ENCODE measurements at regions not wholly inside any gene's neighbourhood (a gene's known extent, or its start where the extent isn't known, plus 50 kb on each side); places are given as distances from the start of the nearest gene placed in this dataset.

DNA sequence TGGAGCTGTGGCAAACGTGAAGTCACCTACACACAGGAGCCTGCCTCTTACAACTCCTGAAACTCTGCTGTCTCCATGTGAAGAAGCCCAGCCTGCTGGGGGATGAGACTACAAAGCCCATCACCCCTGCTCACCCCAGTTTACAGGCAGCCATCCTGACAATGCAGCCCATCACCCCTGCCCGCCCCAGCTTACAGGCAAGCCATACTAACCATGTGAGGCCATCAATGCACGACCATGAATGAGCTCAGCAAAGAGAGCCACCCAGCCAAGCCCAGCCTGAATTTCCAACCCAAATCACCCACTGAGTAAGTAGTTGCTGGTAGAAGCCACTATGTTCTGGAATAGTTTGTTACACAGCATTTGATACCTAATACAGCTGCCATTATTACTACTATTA, 185.4 kb upstream of the NSMCE3 start:
- Histone ChIP-seq H3K23ac (ENCODE audit: low read depth, low read length) (no peak overlapping the region), H3K18ac (ENCODE audit: low read depth, low read length) (no peak overlapping the region), H3K56ac (ENCODE audit: extremely low read depth, insufficient read depth, low read length) (no peak overlapping the region), H4K8ac (ENCODE audit: low read depth in 2 of 2, low read length in 2 of 2) (no peak overlapping the region), H2AK9ac (replicated peaks; ENCODE audit: low read depth, low read length, poor library complexity) (no peak overlapping the region), H3K4me1 (ENCODE audit: control insufficient read depth, insufficient read depth, low read length) (no peaks in the 10 kb centered on the region), H3K27ac (ENCODE audit: insufficient read depth, low read length) (no peak overlapping the region), H4K91ac (ENCODE audit: insufficient read depth, low read depth, low read length) (no peak overlapping the region), H3K4ac (ENCODE audit: low read depth, low read length) (no peak overlapping the region), H3K36me3 (ENCODE audit: control insufficient read depth, insufficient read depth, low read length) (no peaks in the 10 kb centered on the region), H3K9me3 (ENCODE audit: control insufficient read depth, insufficient read depth, low read length) (no peaks in the 10 kb centered on the region), H3K4me2 (ENCODE audit: low read depth, low read length) (no peak overlapping the region), H4K5ac (ENCODE audit: low read depth, low read length) (no peak overlapping the region), H2AK5ac (ENCODE audit: low read depth, low read length) (no peak overlapping the region), H3K4me3 (ENCODE audit: insufficient read depth, low read depth, low read length) (no peak overlapping the region), H2BK20ac (ENCODE audit: low read depth, low read length) (no peak overlapping the region), H2BK120ac (ENCODE audit: low read depth, low read length) (no peak overlapping the region), H3K9ac (ENCODE audit: low read depth, low read length) (no peak overlapping the region), H4K20me1 (ENCODE audit: insufficient read depth, low read length) (no peaks in the 10 kb centered on the region), H2BK5ac (ENCODE audit: low read depth, low read length, poor library complexity, severe bottlenecking) (no peak overlapping the region), H3K27me3 (ENCODE audit: control insufficient read depth, insufficient read depth, low read length) (no peaks in the 10 kb centered on the region), H2BK15ac (ENCODE audit: low read depth, low read length) (no peak overlapping the region), H3K14ac (replicated peaks; ENCODE audit: low read depth, low read length) (no peak overlapping the region), H3K79me1 (ENCODE audit: low read depth in 1 of 2, low read length in 2 of 2) (no peaks in the 10 kb centered on the region), H3K9me1 (ENCODE audit: insufficient read depth, low read length) (no peaks in the 10 kb centered on the region), H2AFZ (replicated peaks; ENCODE audit: low read length, poor library complexity) (no peak overlapping the region)
- BruUV-seq (replicated peaks): no TSS peak
- TF ChIP-seq MAFK (IDR thresholded peaks at IDR 0.05; ENCODE audit: low read depth, low read length): no peak
- no peak for TF ChIP-seq NFE2L2 (IDR thresholded peaks at IDR 0.05; ENCODE audit: low read depth, low read length)
- no peak for TF ChIP-seq SMC3 (IDR thresholded peaks at IDR 0.05; ENCODE audit: low read depth, low read length)
- TF ChIP-seq FOS (IDR thresholded peaks at IDR 0.05; ENCODE audit: low read depth, low read length): no peak
- no peak for TF ChIP-seq BHLHE40 (IDR thresholded peaks at IDR 0.05; ENCODE audit: low read depth, low read length)
- TF ChIP-seq, protein P1, sequence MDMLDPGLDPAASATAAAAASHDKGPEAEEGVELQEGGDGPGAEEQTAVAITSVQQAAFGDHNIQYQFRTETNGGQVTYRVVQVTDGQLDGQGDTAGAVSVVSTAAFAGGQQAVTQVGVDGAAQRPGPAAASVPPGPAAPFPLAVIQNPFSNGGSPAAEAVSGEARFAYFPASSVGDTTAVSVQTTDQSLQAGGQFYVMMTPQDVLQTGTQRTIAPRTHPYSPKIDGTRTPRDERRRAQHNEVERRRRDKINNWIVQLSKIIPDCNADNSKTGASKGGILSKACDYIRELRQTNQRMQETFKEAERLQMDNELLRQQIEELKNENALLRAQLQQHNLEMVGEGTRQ (IDR thresholded peaks at IDR 0.05; ENCODE audit: low read depth, low read length): no peak
- no peak for TF ChIP-seq MAZ (IDR thresholded peaks at IDR 0.05; ENCODE audit: borderline replicate concordance, low read depth, low read length)
- TF ChIP-seq RAD21 (IDR thresholded peaks at IDR 0.05; ENCODE audit: low read length): no peak
- TF ChIP-seq, protein P2, sequence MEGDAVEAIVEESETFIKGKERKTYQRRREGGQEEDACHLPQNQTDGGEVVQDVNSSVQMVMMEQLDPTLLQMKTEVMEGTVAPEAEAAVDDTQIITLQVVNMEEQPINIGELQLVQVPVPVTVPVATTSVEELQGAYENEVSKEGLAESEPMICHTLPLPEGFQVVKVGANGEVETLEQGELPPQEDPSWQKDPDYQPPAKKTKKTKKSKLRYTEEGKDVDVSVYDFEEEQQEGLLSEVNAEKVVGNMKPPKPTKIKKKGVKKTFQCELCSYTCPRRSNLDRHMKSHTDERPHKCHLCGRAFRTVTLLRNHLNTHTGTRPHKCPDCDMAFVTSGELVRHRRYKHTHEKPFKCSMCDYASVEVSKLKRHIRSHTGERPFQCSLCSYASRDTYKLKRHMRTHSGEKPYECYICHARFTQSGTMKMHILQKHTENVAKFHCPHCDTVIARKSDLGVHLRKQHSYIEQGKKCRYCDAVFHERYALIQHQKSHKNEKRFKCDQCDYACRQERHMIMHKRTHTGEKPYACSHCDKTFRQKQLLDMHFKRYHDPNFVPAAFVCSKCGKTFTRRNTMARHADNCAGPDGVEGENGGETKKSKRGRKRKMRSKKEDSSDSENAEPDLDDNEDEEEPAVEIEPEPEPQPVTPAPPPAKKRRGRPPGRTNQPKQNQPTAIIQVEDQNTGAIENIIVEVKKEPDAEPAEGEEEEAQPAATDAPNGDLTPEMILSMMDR (conservative IDR thresholded peaks at IDR 0.05; ENCODE audit: low read depth, low read length): no peak
- TF ChIP-seq, protein P3, sequence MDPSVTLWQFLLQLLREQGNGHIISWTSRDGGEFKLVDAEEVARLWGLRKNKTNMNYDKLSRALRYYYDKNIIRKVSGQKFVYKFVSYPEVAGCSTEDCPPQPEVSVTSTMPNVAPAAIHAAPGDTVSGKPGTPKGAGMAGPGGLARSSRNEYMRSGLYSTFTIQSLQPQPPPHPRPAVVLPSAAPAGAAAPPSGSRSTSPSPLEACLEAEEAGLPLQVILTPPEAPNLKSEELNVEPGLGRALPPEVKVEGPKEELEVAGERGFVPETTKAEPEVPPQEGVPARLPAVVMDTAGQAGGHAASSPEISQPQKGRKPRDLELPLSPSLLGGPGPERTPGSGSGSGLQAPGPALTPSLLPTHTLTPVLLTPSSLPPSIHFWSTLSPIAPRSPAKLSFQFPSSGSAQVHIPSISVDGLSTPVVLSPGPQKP (IDR thresholded peaks at IDR 0.05; ENCODE audit: borderline replicate concordance, low read depth, low read length): no peak
- TF ChIP-seq RCOR1 (IDR thresholded peaks at IDR 0.05; ENCODE audit: insufficient replicate concordance, low read length): no peak
- TF ChIP-seq MXI1 (IDR thresholded peaks at IDR 0.05; ENCODE audit: borderline replicate concordance, low read depth, low read length): no peak
- no peak for TF ChIP-seq CEBPB (IDR thresholded peaks at IDR 0.05; ENCODE audit: low read depth, low read length)
- no peak for TF ChIP-seq RFX5 (IDR thresholded peaks at IDR 0.05; ENCODE audit: low read depth, low read length)
- no peak for TF ChIP-seq CHD1 (IDR thresholded peaks at IDR 0.05; ENCODE audit: low read depth, low read length)
- no peak for TF ChIP-seq POLR2A (IDR thresholded peaks at IDR 0.05; ENCODE audit: low read depth, low read length)
- dilution Hi-C loops (cut with HindIII; ENCODE audit: low sequenced_read_pairs, unreplicated experiment) (no loop called here), in situ Hi-C loops (cut with MboI; ENCODE audit: low sequenced_read_pairs) (no loop called here), intact Hi-C loops (cut with micrococcal nuclease) (no loop called here)
- ChIA-PET POLR2A (ENCODE audit: unreplicated experiment) (no interaction called here), CTCF (no interaction called here)
- WGBS, 2 experiments (ENCODE audit: extremely low coverage in 2 of 2, insufficient read length in 1 of 2): no CpG with 5 or more reads among the region's 3 CpGs
- DNase-seq (no peak), ATAC-seq (ENCODE audit: low read depth) (no peak)
